Uterus (tissue), 3 donors: ENCODE measurements at regions not wholly inside any gene's neighbourhood (a gene's known extent, or its start where the extent isn't known, plus 50 kb on each side); places are given as distances from the start of the nearest gene placed in this dataset.

Source experiments
- DNase-seq, 2 donors: peaks; one replicate each; pipeline ENCODE4 v3.0.0-alpha.2; 2019 to 2020
- H3K27ac ChIP-seq, 2 donors: fragments of 200-600 bp; sonication (generic); 1 replicate in 1 of 2; 2 replicates in 1 of 2; pipeline ENCODE4 v1.5.1; 2016 to 2018
- H3K27me3 ChIP-seq, 2 donors: fragments of 200-600 bp; sonication (generic); one replicate each; pipeline ENCODE4 v1.5.1; 2018 to 2019; ENCODE audit warnings: control low read depth in 1 of 2
- H3K36me3 ChIP-seq, 2 donors: fragments of 200-600 bp; sonication (generic); one replicate each; pipeline ENCODE4 v1.5.1; 2019; ENCODE audit warnings: control low read depth in 1 of 2
- H3K4me1 ChIP-seq, 2 donors: fragments of 200-600 bp; sonication (generic); one replicate each; pipeline ENCODE4 v1.5.1; 2018 to 2019; ENCODE audit warnings: control low read depth in 1 of 2
- H3K4me3 ChIP-seq, 2 donors: fragments of 200-600 bp; sonication (generic); 1 replicate in 1 of 2; 2 replicates in 1 of 2; pipeline ENCODE4 v1.5.1; 2018 to 2019; ENCODE audit warnings: mild to moderate bottlenecking in 1 of 2
- H3K9me3 ChIP-seq, 2 donors: fragments of 200-600 bp; sonication (generic); one replicate each; pipeline ENCODE4 v1.5.1; 2019; ENCODE audit warnings: control low read depth in 1 of 2
- CTCF ChIP-seq, 4 experiments: fragments of 200-600 bp in 2 of 4; fragments of 450-650 bp in 2 of 4; sonication (generic) in 2 of 4; IDR thresholded peaks; one replicate each; pipeline ENCODE4 v1.5.1; 2016 to 2019; ENCODE audit warnings: antibody characterized with exemption in 4 of 4, mild to moderate bottlenecking in 2 of 4, moderate library complexity in 1 of 4
- POLR2A ChIP-seq, 2 donors: fragments of 450-650 bp; IDR thresholded peaks; one replicate each; pipeline ENCODE4 v1.6.1; 2016; ENCODE audit warnings: antibody characterized with exemption in 2 of 2, mild to moderate bottlenecking in 1 of 2, moderate library complexity in 1 of 2
- intact Hi-C: fragments of 100-400 bp; cut with DNase I; formaldehyde crosslinking; loops from one replicate; pipeline ENCODE4 v1.15.1; 2023; ENCODE audit warnings: low total_unique reads
- donor health status: DM: yes; HTN: yes; CAD: no.

- Histone ChIP-seq H3K36me3 (no peaks in the 10 kb centered on the region), H3K9me3 (no peaks in the 10 kb centered on the region), H3K4me3 (no peak overlapping the region), H3K4me1 (no peaks in the 10 kb centered on the region), H3K27ac (no peak overlapping the region), H3K27me3 (no peaks in the 10 kb centered on the region)
- intact Hi-C loops = no loop called here
- TF ChIP-seq POLR2A (IDR thresholded peaks at IDR 0.05) (no peak), CTCF (IDR thresholded peaks at IDR 0.05) (no peak)
- DNase-seq = no peak
These were observed 70.0 kb upstream of the NAMPT start for GRCh38 chr7:106354822-106355221.

- H3K27ac ChIP-seq = no peak overlapping the region
- no peak overlapping the region for H3K4me3 ChIP-seq
- H3K9me3 ChIP-seq = no peaks in the 10 kb centered on the region
- intact Hi-C loops = no loop called here
- TF ChIP-seq CTCF (IDR thresholded peaks at IDR 0.05) (no peak), POLR2A (IDR thresholded peaks at IDR 0.05) (no peak)
- H3K4me1 ChIP-seq = no peaks in the 10 kb centered on the region
- no peaks in the 10 kb centered on the region for H3K36me3 ChIP-seq
- H3K27me3 ChIP-seq = no peaks in the 10 kb centered on the region
- DNase-seq = no peak
These were observed 69.2 kb upstream of the NAMPT start for GRCh38 chr7:106353944-106354343.

GRCh38 chr7:106348231-106348630, 63.4 kb upstream of the NAMPT start:
- Histone ChIP-seq H3K36me3 (no peaks in the 10 kb centered on the region), H3K27me3 (no peaks in the 10 kb centered on the region), H3K4me1 (no peaks in the 10 kb centered on the region), H3K27ac (no peak overlapping the region), H3K4me3 (no peak overlapping the region), H3K9me3 (no peaks in the 10 kb centered on the region)
- no peak for DNase-seq
- no peak for TF ChIP-seq POLR2A (IDR thresholded peaks at IDR 0.05)
- no peak for TF ChIP-seq CTCF (IDR thresholded peaks at IDR 0.05)
- intact Hi-C loops = no loop called here

GRCh38 chr7:106347229-106347833, 62.5 kb upstream of the NAMPT start:
- H3K4me1 ChIP-seq = no peaks in the 10 kb centered on the region
- intact Hi-C loops = no loop called here
- H3K9me3 ChIP-seq = no peaks in the 10 kb centered on the region
- DNase-seq = no peak
- no peaks in the 10 kb centered on the region for H3K36me3 ChIP-seq
- H3K27me3 ChIP-seq = no peaks in the 10 kb centered on the region
- H3K27ac ChIP-seq = no peak overlapping the region
- TF ChIP-seq POLR2A (IDR thresholded peaks at IDR 0.05) = no peak
- H3K4me3 ChIP-seq = no peak overlapping the region

- intact Hi-C loops = no loop called here
- Histone ChIP-seq H3K4me3 (no peak overlapping the region), H3K36me3 (no peaks in the 10 kb centered on the region), H3K9me3 (no peaks in the 10 kb centered on the region), H3K27me3 (no peaks in the 10 kb centered on the region), H3K4me1 (no peaks in the 10 kb centered on the region), H3K27ac (no peak overlapping the region)
- DNase-seq = no peak
- TF ChIP-seq POLR2A (IDR thresholded peaks at IDR 0.05) = no peak
- TF ChIP-seq CTCF (IDR thresholded peaks at IDR 0.05) = no peak
These were observed 62.0 kb upstream of the NAMPT start for GRCh38 chr7:106346678-106347217.
